SH-SY5Y (cell line): ENCODE measurements at regions not wholly inside any gene's neighbourhood (a gene's known extent, or its start where the extent isn't known, plus 50 kb on each side); places are given as distances from the start of the nearest gene placed in this dataset.

Source experiments
- GATA2 ChIP-seq: IDR thresholded peaks from 2 replicates; pipeline ENCODE4 v1.6.1; 2011; ENCODE audit warnings: mild to moderate bottlenecking, low read depth, low read length
- GATA3 ChIP-seq: IDR thresholded peaks from 2 replicates; pipeline ENCODE4 v1.6.1; 2011; ENCODE audit warnings: low read depth, mild to moderate bottlenecking, low read length, moderate library complexity

DNA sequence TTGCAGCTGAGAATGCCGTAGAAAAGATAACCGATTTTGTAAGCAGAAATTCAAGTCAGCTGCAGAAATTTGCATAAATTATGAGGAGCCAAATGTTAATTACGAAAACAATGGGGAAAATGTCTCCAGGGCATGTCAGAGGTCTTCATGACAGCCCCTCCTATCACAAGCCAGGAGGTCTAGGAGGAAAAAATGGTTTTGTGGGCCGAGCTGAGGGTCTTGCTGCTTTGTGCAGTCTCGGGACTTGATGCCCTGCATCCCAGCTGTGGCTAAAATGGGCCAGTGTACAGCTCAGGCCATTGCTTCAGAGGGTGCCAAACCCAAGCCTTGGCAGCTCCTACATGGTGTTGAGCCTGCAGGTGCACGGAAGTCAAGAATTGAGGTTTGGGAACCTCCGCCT is 131.2 kb upstream of the PDE3A start:
- TF ChIP-seq GATA3 (no peak), GATA2 (no peak)

DNA sequence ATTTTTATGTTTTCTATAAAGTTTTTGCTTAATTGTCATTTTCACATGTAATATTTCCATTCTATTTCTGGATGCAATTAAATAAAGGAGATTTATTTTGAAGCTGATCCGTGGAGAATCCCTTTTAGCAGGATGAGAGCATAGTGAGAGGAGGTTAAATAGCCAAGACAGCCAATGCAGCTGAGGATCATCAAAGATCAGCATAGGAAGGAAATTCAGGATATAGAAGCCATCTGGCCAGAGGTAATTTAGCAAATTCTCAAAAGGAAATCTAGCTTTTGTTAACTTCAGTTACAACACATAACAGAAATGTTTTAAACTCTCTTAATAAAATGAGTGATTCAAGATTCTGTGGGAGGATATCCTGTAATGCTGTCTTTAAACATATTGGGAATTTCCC is 122.8 kb upstream of the PDE3A start:
- TF ChIP-seq GATA3 (no peak), GATA2 (no peak)

DNA sequence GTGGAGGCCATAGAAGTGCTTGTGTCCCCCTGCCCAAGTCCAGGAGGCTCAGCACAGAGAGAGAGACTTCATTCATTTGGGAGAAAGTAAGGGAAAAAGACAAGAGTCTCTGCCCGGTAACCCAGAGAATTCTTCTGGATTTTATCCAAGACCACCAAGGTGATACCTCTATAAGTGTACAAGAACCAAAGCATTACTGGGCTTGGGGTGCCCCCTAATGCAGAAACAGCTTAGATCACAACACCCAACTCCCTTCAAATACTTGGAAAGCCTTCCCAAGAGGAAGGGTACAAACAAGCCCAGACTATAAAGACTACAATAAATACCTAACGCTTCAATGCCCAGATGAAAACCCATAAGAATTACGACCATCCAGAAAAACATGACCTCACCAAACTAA is 119.7 kb upstream of the PDE3A start:
- TF ChIP-seq GATA2 (no peak), GATA3 (no peak)

DNA sequence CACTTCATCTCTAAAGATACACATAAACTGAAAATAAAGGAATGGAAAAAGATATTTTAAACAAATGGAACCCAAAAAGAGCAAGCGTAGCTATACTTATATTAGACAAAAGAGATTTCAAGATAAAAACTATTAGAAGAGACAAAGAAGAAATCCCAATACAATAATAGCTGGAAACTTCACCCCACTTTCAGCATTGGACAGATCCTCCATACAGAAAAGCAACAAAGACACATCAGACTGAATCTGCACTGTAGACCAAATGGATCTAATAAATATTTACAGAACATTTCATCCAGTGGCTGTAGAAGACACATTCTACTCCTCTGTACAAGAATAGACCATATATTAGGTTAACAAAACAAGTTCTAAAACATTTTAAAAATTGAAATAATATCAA is 117.6 kb upstream of the PDE3A start:
- no peak for TF ChIP-seq GATA3

DNA sequence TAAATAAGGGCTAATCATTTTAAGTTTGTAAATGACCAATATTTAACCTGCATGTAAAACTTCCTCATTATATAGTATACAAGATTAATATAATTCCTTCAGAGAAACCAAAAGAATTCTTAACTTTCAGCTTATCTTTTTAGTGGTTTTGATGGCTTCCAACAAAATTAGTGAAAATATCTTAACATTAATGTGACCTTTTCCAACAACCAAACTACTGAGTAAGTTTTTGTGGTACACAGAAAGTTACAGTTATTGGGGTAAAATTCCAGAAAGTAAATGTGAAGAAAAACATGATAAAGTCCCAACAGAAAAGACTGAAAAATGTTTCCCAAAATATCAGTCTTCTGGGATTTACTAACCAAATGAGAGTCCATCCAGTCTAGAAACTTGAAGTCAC is 111.0 kb upstream of the PDE3A start:
- TF ChIP-seq GATA2 (no peak), GATA3 (no peak)

DNA sequence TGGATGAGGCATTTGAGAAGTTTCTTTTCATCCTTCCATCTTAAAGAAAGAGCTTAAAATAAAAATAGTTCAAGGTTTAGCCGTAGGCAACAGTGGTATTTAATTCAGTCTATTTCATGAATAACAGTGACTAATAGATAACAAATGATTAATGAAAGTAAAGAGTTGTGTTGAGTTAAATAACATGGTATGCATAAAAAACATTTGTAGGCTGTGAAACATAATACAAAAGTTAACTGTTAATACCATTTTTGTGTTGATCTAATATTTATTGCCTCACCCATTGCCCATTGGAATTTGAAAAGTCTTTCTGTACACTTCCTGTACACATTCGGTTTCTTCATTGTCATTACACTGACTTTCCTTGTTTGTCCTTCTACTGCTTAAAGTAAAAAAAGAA is 108.6 kb upstream of the PDE3A start:
- TF ChIP-seq GATA2 (no peak), GATA3 (no peak)

DNA sequence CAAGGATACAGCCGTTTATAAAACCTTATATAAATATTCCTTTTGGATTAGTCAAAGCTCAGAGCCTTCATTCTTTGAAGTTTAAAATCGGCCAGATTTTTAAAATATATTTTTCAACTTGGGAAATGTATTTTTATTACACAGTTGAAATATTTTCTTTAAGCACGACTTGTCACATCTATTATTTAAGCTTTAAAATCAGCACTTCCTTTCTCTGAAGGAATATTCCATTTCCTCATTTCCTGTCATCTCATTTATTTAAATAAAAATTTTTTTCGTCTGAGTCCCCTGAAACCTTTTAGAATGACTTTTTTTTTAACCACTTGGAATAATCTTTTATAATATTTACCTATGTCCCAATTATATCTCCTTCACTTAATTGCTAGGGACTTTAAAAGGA is 107.5 kb upstream of the PDE3A start:
- TF ChIP-seq GATA3: no peak
- TF ChIP-seq GATA2: no peak

DNA sequence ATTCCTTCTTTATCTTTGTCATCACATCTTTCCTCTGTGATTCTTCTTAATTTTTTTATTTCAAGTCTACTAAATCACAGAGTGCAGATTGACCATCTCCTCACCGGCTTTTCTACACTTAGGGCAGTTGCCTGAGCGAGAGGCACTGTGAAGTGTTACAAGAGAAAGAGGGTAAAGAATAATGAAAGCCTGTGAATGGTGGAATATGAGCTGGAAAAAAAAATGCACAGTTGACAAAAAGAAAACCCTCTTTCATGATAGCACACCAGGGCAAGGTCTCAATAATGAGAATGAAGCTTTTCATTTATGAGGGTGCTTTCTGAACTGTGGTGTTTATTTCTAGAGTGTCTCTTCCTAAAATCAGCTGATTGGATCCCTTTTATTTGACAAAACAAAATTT is 106.2 kb upstream of the PDE3A start:
- no peak for TF ChIP-seq GATA3
- TF ChIP-seq GATA2: no peak

DNA sequence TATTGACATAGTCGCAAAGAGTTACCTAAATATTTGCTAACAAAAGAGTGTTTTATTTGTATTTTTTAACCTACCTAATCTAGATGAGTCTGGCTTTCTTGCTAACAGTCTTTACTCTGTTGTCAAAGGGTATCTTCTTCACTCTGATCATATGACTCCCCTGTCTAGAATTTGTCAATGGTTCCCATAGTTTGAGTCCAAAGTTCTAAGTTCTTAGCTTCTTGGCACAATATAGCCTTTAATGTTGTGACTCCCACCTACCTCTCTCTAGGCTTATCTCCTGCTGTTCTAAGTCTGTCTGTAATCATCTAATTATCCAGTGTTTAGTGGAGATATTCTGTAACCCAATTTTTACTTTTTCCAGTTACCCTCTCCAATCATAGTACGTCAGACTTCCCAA is 104.3 kb upstream of the PDE3A start:
- TF ChIP-seq GATA3: no peak
- no peak for TF ChIP-seq GATA2

DNA sequence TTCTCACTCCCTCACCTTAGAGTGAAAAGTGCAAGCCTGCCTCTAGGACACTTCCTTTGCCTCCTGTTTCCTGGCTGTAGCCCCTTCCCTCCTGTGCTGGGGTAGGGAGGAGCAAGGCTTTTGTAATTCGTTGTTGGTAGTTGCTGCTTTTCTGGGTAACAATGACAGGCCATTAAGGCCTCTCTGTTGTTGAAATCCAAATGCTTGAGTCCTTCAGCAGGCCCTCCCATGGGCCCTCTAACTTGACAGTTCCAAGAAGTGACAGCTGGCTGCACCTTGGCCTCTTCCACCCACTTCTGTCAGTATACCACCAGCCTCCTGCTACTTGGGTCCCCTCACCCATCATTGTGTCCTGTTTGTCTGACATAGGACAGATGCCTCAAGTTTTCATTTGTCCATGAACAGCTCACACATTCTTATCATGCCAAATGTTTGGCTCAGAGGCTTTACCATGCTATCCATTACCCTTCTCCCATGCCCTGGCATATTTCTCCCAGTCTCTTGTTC is 103.7 kb upstream of the PDE3A start:
- TF ChIP-seq GATA2 (no peak), GATA3 (no peak)

DNA sequence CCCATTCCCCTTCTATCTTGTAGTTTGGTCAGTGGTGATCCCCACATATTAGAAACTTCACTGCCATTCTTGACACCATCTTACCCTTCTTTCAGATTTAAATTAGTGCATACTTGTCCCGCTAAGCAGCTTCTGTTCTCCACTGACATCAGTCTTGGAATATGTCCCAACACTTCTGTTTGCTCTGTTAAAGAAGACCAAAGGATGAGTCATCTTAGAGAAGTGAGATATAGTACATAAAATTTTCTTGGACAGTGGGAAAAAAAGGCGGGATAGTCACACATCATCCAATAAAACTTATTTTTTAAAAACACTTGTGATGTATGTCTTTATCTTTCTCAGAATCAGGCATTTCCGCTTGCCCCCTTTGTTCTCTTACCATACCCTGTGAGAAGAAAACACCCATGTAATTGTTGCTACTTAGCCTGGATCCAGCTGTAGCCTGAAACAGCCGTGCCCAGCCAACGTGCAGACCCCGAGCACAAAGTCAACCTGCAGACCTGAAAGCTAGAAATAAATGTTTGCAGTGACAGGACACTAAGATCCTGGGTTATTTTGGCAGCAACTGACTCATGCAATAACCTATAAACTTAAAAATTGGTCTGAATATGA is 100.1 kb upstream of the PDE3A start:
- TF ChIP-seq GATA3 (no peak), GATA2 (no peak)

DNA sequence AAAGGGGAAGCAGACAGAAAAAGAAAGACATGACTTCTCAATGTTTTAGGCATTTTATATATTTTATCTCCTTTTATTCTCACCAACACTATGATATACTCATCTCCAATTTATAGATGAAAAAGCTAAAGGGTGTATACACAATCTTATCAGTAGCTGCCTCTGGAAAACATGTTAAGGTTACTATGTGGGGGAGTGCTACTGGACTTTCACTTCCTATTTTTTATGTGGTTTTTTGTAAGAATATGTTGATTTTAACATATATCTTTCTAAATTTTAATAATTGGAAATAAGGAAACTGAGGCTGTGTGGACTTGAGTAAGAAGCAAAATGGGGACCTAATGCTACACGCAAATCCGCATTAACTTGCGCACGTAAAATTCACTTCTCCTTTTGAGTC is 99.6 kb upstream of the PDE3A start:
- TF ChIP-seq GATA2 (no peak), GATA3 (no peak)

DNA sequence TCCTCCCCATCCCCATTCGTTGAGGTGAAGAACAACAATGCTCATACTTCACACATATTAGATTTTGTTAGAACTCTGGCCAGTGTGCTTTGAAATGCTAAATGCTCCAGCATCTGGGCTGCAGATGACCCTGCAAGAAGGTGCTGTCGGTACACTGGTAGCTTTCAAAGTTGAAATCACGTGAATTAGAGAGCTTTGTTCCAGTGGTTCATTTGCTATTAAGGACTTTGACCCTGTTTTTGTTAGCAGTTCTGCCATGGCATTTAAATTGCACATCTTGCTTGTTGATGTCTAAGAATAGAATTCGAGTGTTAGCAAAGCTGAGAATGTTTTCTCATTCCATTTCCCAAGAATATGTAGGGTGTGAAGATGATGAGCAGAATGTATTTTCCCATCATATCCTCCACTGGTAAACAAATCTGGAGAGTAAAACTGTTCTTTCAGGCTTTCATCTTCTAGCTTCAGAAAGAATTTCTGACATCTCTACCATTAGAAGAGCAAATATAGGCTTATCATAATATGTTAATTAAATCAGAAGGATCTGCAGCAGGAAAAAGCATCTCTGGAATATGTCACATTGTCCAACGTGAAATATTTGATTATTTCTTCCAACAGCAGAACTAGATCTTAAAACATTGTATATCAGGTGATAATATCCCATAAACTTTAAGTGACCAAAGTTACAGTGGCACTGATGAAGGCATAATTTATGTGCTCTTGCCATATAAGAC is 98.8 kb upstream of the PDE3A start:
- TF ChIP-seq GATA2 (no peak), GATA3 (peak; percentile 57)

DNA sequence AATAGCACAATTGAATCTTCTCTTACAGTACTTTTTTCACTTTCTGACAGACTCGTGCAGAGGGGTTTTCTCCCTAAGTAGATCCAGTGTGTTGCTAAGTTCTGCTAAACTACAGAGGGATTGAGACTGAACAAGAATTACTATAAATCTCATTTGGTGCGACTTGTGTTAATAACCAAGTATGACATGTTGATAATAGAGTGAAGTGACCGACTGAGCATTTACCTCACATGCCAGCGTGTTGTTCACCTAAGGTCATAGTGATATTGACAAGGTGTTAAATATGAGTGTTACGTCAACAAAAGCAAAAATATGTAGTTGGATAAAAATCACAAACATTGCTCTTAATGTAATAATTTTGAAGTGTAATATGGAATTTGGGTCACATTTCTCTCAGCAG is 97.8 kb upstream of the PDE3A start:
- TF ChIP-seq GATA3 (no peak), GATA2 (no peak)

DNA sequence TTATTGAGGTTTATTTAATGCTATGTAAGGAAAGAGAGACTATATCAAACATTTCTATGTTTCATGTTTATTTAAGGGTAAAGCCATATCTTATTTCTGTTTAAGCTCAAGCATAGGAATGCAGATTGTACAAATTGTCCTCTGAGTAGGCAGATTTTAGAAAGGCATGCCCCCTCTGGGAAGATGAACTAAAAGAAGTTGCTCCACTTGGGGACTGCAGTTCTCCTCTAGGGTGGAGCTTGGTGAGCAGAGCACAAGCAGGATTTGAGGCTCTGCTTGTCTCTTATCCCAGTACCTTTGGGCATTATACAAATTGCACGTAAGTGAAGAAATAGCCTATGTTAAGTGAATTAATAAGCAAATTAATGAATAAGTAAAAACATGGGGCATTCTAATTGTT is 96.2 kb upstream of the PDE3A start:
- TF ChIP-seq GATA2 (no peak), GATA3 (no peak)
